ENCODE measurements at regions not wholly inside any gene's neighbourhood (a gene's known extent, or its start where the extent isn't known, plus 50 kb on each side); places are given as distances from the start of the nearest gene placed in this dataset.

- no peaks in the 10 kb centered on the region for H3K36me3 ChIP-seq (ENCODE audit: control insufficient read depth in 2 of 2, insufficient read depth in 2 of 2, low read length in 1 of 2)
- 91% methylated on average over 3 of the region's 3 CpGs for WGBS
- no peak for DNase-seq (ENCODE audit: low read depth in 6 of 9, low spot score in 9 of 9)
- no peak overlapping the region for H3K27ac ChIP-seq (ENCODE audit: low read depth in 1 of 2, low read length in 1 of 2)
- H3K27me3 ChIP-seq (ENCODE audit: control insufficient read depth in 2 of 2, insufficient read depth in 1 of 2, low read length in 1 of 2), result no peaks in the 10 kb centered on the region
- H3K9me3 ChIP-seq (ENCODE audit: control insufficient read depth in 2 of 2, insufficient read depth in 1 of 2, low read length in 1 of 2), result no peaks in the 10 kb centered on the region
- no peaks in the 10 kb centered on the region for H3K4me1 ChIP-seq (ENCODE audit: control insufficient read depth in 2 of 2, insufficient read depth in 2 of 2, low read length in 2 of 2)
- no peak overlapping the region for H3K4me3 ChIP-seq (ENCODE audit: low read length in 2 of 2)
These were observed 177.4 kb upstream of the GLRA1 start for GRCh38 chr5:152102057-152102456.

DNA sequence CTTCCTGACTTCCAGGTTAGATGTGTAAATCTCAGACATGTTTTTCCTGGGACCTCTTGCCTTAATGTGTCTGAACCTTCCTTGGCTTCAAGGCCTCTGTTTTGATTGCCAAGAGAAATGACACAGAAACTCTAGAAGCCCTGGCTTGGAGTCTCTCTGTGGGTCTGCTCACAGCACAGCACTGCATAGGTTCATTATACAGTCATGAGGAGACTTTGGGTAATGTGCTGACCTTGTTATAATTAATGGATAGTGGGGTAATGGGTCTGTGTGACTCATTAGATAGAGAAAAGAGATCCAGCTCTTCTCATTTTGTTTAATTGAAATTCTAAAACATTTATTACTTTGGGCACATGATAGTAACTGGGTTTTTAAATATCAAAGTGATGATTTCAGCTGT lies 175.8 kb upstream of the GLRA1 start:
- Histone ChIP-seq H3K27ac (ENCODE audit: low read depth in 1 of 2, low read length in 1 of 2) (no peak overlapping the region), H3K9me3 (ENCODE audit: control insufficient read depth in 2 of 2, insufficient read depth in 1 of 2, low read length in 1 of 2) (no peaks in the 10 kb centered on the region), H3K36me3 (ENCODE audit: control insufficient read depth in 2 of 2, insufficient read depth in 2 of 2, low read length in 1 of 2) (no peaks in the 10 kb centered on the region), H3K4me1 (ENCODE audit: control insufficient read depth in 2 of 2, insufficient read depth in 2 of 2, low read length in 2 of 2) (no peaks in the 10 kb centered on the region), H3K4me3 (ENCODE audit: low read length in 2 of 2) (no peak overlapping the region), H3K27me3 (ENCODE audit: control insufficient read depth in 2 of 2, insufficient read depth in 1 of 2, low read length in 1 of 2) (no peaks in the 10 kb centered on the region)
- no peak for DNase-seq (ENCODE audit: low read depth in 6 of 9, low spot score in 9 of 9)

- WGBS, result 58% methylated on average over 1 of the region's 1 CpG
- H3K4me1 ChIP-seq (ENCODE audit: control insufficient read depth in 2 of 2, insufficient read depth in 2 of 2, low read length in 2 of 2), result no peaks in the 10 kb centered on the region
- no peak overlapping the region for H3K27ac ChIP-seq (ENCODE audit: low read depth in 1 of 2, low read length in 1 of 2)
- no peaks in the 10 kb centered on the region for H3K36me3 ChIP-seq (ENCODE audit: control insufficient read depth in 2 of 2, insufficient read depth in 2 of 2, low read length in 1 of 2)
- no peak overlapping the region for H3K4me3 ChIP-seq (ENCODE audit: low read length in 2 of 2)
- H3K9me3 ChIP-seq (ENCODE audit: control insufficient read depth in 2 of 2, insufficient read depth in 1 of 2, low read length in 1 of 2), result no peaks in the 10 kb centered on the region
- H3K27me3 ChIP-seq (ENCODE audit: control insufficient read depth in 2 of 2, insufficient read depth in 1 of 2, low read length in 1 of 2), result no peaks in the 10 kb centered on the region
- DNase-seq (ENCODE audit: low read depth in 6 of 9, low spot score in 9 of 9), result no peak
These were observed 172.5 kb upstream of the GLRA1 start for GRCh38 chr5:152097128-152097527.

GRCh38 chr5:152094716-152095115 lies 170.1 kb upstream of the GLRA1 start:
- Histone ChIP-seq H3K27me3 (ENCODE audit: control insufficient read depth in 2 of 2, insufficient read depth in 1 of 2, low read length in 1 of 2) (no peaks in the 10 kb centered on the region), H3K4me3 (ENCODE audit: low read length in 2 of 2) (no peak overlapping the region), H3K36me3 (ENCODE audit: control insufficient read depth in 2 of 2, insufficient read depth in 2 of 2, low read length in 1 of 2) (no peaks in the 10 kb centered on the region), H3K9me3 (ENCODE audit: control insufficient read depth in 2 of 2, insufficient read depth in 1 of 2, low read length in 1 of 2) (no peaks in the 10 kb centered on the region), H3K4me1 (ENCODE audit: control insufficient read depth in 2 of 2, insufficient read depth in 2 of 2, low read length in 2 of 2) (no peaks in the 10 kb centered on the region), H3K27ac (ENCODE audit: low read depth in 1 of 2, low read length in 1 of 2) (no peak overlapping the region)
- 84% methylated on average over 2 of the region's 2 CpGs for WGBS
- no peak for DNase-seq (ENCODE audit: low read depth in 6 of 9, low spot score in 9 of 9)

- Histone ChIP-seq H3K9me3 (ENCODE audit: control insufficient read depth in 2 of 2, insufficient read depth in 1 of 2, low read length in 1 of 2) (no peaks in the 10 kb centered on the region), H3K27me3 (ENCODE audit: control insufficient read depth in 2 of 2, insufficient read depth in 1 of 2, low read length in 1 of 2) (no peaks in the 10 kb centered on the region), H3K36me3 (ENCODE audit: control insufficient read depth in 2 of 2, insufficient read depth in 2 of 2, low read length in 1 of 2) (no peaks in the 10 kb centered on the region), H3K4me3 (ENCODE audit: low read length in 2 of 2) (no peak overlapping the region), H3K27ac (ENCODE audit: low read depth in 1 of 2, low read length in 1 of 2) (no peak overlapping the region), H3K4me1 (ENCODE audit: control insufficient read depth in 2 of 2, insufficient read depth in 2 of 2, low read length in 2 of 2) (no peaks in the 10 kb centered on the region)
- no peak for DNase-seq (ENCODE audit: low read depth in 6 of 9, low spot score in 9 of 9)
- WGBS, result 48% methylated on average over 2 of the region's 2 CpGs
These were observed 169.4 kb upstream of the GLRA1 start for GRCh38 chr5:152094060-152094459.

GRCh38 chr5:152092580-152092979 lies 167.9 kb upstream of the GLRA1 start:
- H3K27me3 ChIP-seq (ENCODE audit: control insufficient read depth in 2 of 2, insufficient read depth in 1 of 2, low read length in 1 of 2), result no peaks in the 10 kb centered on the region
- no peaks in the 10 kb centered on the region for H3K36me3 ChIP-seq (ENCODE audit: control insufficient read depth in 2 of 2, insufficient read depth in 2 of 2, low read length in 1 of 2)
- DNase-seq (ENCODE audit: low read depth in 6 of 9, low spot score in 9 of 9), result no peak
- H3K4me3 ChIP-seq (ENCODE audit: low read length in 2 of 2), result no peak overlapping the region
- H3K9me3 ChIP-seq (ENCODE audit: control insufficient read depth in 2 of 2, insufficient read depth in 1 of 2, low read length in 1 of 2), result no peaks in the 10 kb centered on the region
- WGBS, result 92% methylated on average over 1 of the region's 1 CpG
- no peak overlapping the region for H3K27ac ChIP-seq (ENCODE audit: low read depth in 1 of 2, low read length in 1 of 2)
- no peaks in the 10 kb centered on the region for H3K4me1 ChIP-seq (ENCODE audit: control insufficient read depth in 2 of 2, insufficient read depth in 2 of 2, low read length in 2 of 2)

GRCh38 chr5:152089644-152090043 lies 165.0 kb upstream of the GLRA1 start:
- Histone ChIP-seq H3K27me3 (ENCODE audit: control insufficient read depth in 2 of 2, insufficient read depth in 1 of 2, low read length in 1 of 2) (no peaks in the 10 kb centered on the region), H3K9me3 (ENCODE audit: control insufficient read depth in 2 of 2, insufficient read depth in 1 of 2, low read length in 1 of 2) (no peaks in the 10 kb centered on the region), H3K4me1 (ENCODE audit: control insufficient read depth in 2 of 2, insufficient read depth in 2 of 2, low read length in 2 of 2) (no peaks in the 10 kb centered on the region), H3K27ac (ENCODE audit: low read depth in 1 of 2, low read length in 1 of 2) (no peak overlapping the region), H3K36me3 (ENCODE audit: control insufficient read depth in 2 of 2, insufficient read depth in 2 of 2, low read length in 1 of 2) (no peaks in the 10 kb centered on the region), H3K4me3 (ENCODE audit: low read length in 2 of 2) (no peak overlapping the region)
- no peak for DNase-seq (ENCODE audit: low read depth in 6 of 9, low spot score in 9 of 9)
- WGBS, result 74% methylated on average over 2 of the region's 2 CpGs

DNA sequence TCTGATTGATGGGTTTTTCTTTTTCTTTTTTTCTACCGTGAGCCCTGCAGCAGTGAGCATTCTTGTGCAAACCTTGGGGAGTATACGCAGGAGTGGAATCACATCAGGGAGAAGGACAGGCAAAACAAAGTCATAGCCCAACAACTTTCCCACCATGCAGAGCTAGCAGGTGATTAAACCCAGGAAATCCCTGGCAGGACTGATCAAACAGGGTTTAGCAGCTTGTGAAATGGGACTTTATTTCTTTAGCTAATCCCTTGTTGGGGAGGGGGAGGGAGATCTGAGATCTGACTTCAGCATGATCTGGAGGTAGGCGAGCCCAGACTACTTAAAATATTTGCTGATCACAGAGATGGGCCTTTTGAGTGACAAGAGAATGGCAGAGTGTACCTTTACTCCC lies 162.0 kb upstream of the GLRA1 start:
- no peaks in the 10 kb centered on the region for H3K27me3 ChIP-seq (ENCODE audit: control insufficient read depth in 2 of 2, insufficient read depth in 1 of 2, low read length in 1 of 2)
- H3K9me3 ChIP-seq (ENCODE audit: control insufficient read depth in 2 of 2, insufficient read depth in 1 of 2, low read length in 1 of 2), result no peaks in the 10 kb centered on the region
- no peak overlapping the region for H3K27ac ChIP-seq (ENCODE audit: low read depth in 1 of 2, low read length in 1 of 2)
- 71% methylated on average over 3 of the region's 3 CpGs for WGBS
- H3K4me3 ChIP-seq (ENCODE audit: low read length in 2 of 2), result no peak overlapping the region
- no peak for DNase-seq (ENCODE audit: low read depth in 6 of 9, low spot score in 9 of 9)
- no peaks in the 10 kb centered on the region for H3K36me3 ChIP-seq (ENCODE audit: control insufficient read depth in 2 of 2, insufficient read depth in 2 of 2, low read length in 1 of 2)
- no peaks in the 10 kb centered on the region for H3K4me1 ChIP-seq (ENCODE audit: control insufficient read depth in 2 of 2, insufficient read depth in 2 of 2, low read length in 2 of 2)

DNA sequence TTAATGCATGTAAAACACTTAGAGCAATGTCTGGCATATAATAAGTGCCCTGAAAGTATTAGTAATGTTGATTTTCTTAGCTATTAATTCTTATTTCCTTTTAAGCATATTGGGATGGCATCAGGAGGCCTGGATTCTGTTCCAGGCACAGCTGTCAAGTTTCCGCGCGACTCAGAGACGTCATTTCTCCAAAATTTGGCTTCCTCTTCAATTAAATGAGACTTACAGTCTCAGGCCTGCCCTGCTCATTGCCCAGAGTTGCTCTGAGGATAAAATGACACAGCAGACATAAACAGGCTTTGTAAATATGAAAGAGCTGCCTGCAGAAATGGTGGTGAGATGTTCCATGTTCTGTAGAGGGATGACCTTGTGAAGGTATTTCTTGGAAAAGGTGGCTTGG lies 159.8 kb upstream of the GLRA1 start:
- WGBS, result 92% methylated on average over 4 of the region's 4 CpGs
- H3K27ac ChIP-seq (ENCODE audit: low read depth in 1 of 2, low read length in 1 of 2), result no peak overlapping the region
- no peaks in the 10 kb centered on the region for H3K36me3 ChIP-seq (ENCODE audit: control insufficient read depth in 2 of 2, insufficient read depth in 2 of 2, low read length in 1 of 2)
- H3K4me1 ChIP-seq (ENCODE audit: control insufficient read depth in 2 of 2, insufficient read depth in 2 of 2, low read length in 2 of 2), result no peaks in the 10 kb centered on the region
- no peaks in the 10 kb centered on the region for H3K9me3 ChIP-seq (ENCODE audit: control insufficient read depth in 2 of 2, insufficient read depth in 1 of 2, low read length in 1 of 2)
- no peak for DNase-seq (ENCODE audit: low read depth in 6 of 9, low spot score in 9 of 9)
- no peak overlapping the region for H3K4me3 ChIP-seq (ENCODE audit: low read length in 2 of 2)
- no peaks in the 10 kb centered on the region for H3K27me3 ChIP-seq (ENCODE audit: control insufficient read depth in 2 of 2, insufficient read depth in 1 of 2, low read length in 1 of 2)

DNA sequence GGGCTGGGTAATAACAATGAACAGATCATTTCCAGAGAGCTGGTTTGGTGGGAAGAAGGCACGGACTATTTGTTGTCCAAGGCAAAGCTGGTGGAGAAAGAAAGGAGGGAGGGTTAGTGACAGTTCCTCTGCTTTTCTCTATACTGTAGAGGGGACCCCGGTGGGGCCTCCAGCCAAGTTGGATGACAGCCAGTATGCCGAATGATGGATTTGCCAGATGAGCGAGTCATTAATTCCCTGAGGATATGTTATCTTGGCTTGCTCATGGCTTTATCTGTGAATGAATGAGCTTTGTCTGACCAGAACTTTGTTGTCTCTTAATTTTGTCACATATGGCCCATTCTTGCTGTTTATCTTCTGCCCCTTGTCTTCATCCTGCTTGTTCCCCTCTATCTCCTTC lies 158.6 kb upstream of the GLRA1 start:
- 90% methylated on average over 4 of the region's 4 CpGs for WGBS

More for the DNA sequence above, 158.6 kb upstream of the GLRA1 start:
- no peak overlapping the region for H3K4me3 ChIP-seq (ENCODE audit: low read length in 2 of 2)
- no peak for DNase-seq (ENCODE audit: low read depth in 6 of 9, low spot score in 9 of 9)
- H3K27me3 ChIP-seq (ENCODE audit: control insufficient read depth in 2 of 2, insufficient read depth in 1 of 2, low read length in 1 of 2), result no peaks in the 10 kb centered on the region
- H3K4me1 ChIP-seq (ENCODE audit: control insufficient read depth in 2 of 2, insufficient read depth in 2 of 2, low read length in 2 of 2), result no peaks in the 10 kb centered on the region
- H3K9me3 ChIP-seq (ENCODE audit: control insufficient read depth in 2 of 2, insufficient read depth in 1 of 2, low read length in 1 of 2), result no peaks in the 10 kb centered on the region
- no peaks in the 10 kb centered on the region for H3K36me3 ChIP-seq (ENCODE audit: control insufficient read depth in 2 of 2, insufficient read depth in 2 of 2, low read length in 1 of 2)
- no peak overlapping the region for H3K27ac ChIP-seq (ENCODE audit: low read depth in 1 of 2, low read length in 1 of 2)
